ENCODE measurements at regions not wholly inside any gene's neighbourhood (a gene's known extent, or its start where the extent isn't known, plus 50 kb on each side); places are given as distances from the start of the nearest gene placed in this dataset.

- TF ChIP-seq POLR2AphosphoS5 (IDR thresholded peaks at IDR 0.05; ENCODE audit: low read depth, low read length) = no peak
- TF ChIP-seq EGR1 (IDR thresholded peaks at IDR 0.05; ENCODE audit: borderline replicate concordance, low read depth, low read length) = no peak
- no peak for TF ChIP-seq MAFK (IDR thresholded peaks at IDR 0.05; ENCODE audit: low read depth, low read length)
- no peak for TF ChIP-seq POLR2A (IDR thresholded peaks at IDR 0.05; ENCODE audit: control extremely low read depth in 1 of 2, low read depth in 2 of 2, low read length in 2 of 2)
- TF ChIP-seq, protein P1, sequence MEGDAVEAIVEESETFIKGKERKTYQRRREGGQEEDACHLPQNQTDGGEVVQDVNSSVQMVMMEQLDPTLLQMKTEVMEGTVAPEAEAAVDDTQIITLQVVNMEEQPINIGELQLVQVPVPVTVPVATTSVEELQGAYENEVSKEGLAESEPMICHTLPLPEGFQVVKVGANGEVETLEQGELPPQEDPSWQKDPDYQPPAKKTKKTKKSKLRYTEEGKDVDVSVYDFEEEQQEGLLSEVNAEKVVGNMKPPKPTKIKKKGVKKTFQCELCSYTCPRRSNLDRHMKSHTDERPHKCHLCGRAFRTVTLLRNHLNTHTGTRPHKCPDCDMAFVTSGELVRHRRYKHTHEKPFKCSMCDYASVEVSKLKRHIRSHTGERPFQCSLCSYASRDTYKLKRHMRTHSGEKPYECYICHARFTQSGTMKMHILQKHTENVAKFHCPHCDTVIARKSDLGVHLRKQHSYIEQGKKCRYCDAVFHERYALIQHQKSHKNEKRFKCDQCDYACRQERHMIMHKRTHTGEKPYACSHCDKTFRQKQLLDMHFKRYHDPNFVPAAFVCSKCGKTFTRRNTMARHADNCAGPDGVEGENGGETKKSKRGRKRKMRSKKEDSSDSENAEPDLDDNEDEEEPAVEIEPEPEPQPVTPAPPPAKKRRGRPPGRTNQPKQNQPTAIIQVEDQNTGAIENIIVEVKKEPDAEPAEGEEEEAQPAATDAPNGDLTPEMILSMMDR (IDR thresholded peaks at IDR 0.05; ENCODE audit: control extremely low read depth in 1 of 3, insufficient read depth in 1 of 3, low read depth in 1 of 3, low read length in 3 of 3) = no peak
- no peak for TF ChIP-seq TAF1 (IDR thresholded peaks at IDR 0.05; ENCODE audit: low read depth, low read length)
- TF ChIP-seq TEAD4 (IDR thresholded peaks at IDR 0.05; ENCODE audit: low read depth, low read length) = no peak
- TF ChIP-seq YY1 (IDR thresholded peaks at IDR 0.05; ENCODE audit: low read depth, low read length) = no peak
These were observed 113.5 kb upstream of the ZNF236 start for GRCh38 chr18:76708722-76709353.

Data from H1 (cell line).